DMS 273 (cell line): ENCODE measurements at regions not wholly inside any gene's neighbourhood (a gene's known extent, or its start where the extent isn't known, plus 50 kb on each side); places are given as distances from the start of the nearest gene placed in this dataset.
A peak's percentile ranks its signal among the peaks of the same experiment; 100 is the strongest.
"Not testable (repeated sequence)": the region's sequence is repeated elsewhere in the genome, so short reads cannot be mapped to it uniquely, and the experiment has no call there.

Source experiments
- DNase-seq: peaks from one replicate; lab custom pipeline; 2025; ENCODE audit not compliant: unreplicated experiment; lab: John Stamatoyannopoulos, UW

DNA sequence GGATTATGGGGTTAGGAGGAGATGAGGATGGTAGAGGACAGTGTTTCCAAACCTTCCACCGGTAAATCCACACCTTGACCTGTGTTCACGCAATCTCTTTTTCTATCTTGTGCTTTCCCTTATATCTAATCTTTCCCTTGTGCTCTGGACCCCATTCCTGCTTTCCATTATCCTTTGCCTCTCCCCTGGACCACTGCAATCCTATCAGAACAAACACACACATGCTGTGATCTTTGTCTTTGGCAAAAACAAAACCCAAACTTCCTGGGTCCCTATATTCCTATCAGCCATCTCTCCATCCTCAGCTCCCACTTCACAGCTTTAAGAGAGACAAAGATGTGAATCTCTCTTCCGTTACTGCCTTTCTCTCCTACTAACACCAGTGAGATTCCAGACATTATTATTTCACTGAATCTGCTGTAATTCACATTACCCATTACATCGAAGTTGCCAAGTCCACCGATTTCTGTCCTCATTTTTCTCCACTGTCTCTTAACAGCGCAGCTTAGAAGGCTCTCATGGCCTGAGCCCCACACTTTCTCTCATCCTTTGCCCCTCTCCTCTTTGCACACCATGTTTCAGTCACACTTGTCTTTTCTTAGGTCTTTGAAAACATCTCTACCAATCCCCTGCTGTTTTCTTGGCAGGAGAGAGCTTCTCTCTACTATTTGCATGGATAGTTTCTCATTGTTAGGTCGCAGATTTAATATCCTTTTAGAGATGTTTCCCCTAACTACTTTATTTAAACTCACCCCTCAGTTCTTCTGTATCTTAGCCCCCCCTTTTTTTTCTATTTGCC lies 230.0 kb upstream of the B3GALT2 start:
- DNase-seq: no peak

DNA sequence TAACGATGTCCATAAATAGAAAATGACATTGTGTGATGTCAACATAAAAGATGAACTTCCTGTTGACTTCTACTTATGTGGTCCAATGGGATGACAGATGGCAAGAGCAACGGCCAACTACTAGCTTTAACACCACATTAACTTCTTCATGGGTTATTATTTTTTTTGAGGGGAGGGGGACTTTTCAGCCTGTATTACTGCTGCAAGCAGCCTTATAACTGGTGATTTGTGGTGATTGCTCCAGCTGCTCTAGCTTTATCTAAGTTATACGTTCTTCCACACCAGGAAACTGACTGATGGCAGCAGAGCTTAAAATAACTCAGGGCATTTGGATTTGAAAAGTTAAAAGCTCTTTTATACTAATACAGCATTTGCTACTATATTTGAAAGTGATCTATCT lies 228.8 kb upstream of the B3GALT2 start:
- DNase-seq: no peak

DNA sequence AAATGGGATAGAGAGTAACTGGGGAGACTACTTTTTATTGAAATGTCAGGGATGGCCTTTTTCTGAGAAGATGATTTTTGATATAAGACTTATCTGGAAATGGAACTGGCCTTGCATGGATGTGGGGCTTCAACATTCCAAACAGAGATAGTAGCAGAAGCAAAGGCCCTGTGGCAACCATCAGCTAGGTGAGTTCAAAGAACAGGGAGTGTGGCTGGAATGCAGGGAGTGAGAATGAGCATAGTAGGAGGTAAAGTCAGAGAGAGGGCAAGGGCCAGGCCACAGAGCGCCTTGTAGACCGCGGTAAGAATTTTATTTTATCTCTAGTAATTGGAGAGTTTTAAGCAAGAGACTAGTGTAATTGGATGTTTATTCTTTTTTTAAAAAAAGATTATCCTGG lies 227.0 kb upstream of the B3GALT2 start:
- no peak for DNase-seq

DNA sequence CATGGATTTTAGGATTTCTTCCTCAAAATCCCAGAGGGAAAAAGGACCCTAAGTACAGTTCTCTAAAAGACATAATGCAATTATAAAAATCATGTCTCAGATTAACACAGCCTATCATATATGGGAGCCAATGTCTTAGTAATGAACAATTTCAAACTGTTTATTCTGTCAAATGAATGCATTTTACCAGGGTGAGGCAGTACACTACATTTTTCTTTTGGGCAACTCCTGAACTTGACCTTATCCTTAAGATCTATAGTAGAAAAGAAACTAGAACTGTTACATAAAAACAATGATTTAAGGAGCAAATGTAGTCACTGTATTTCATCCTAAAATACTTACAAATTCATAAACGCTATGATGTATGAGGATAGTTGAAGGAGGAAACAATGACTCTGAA lies 226.3 kb upstream of the B3GALT2 start:
- no peak for DNase-seq

DNA sequence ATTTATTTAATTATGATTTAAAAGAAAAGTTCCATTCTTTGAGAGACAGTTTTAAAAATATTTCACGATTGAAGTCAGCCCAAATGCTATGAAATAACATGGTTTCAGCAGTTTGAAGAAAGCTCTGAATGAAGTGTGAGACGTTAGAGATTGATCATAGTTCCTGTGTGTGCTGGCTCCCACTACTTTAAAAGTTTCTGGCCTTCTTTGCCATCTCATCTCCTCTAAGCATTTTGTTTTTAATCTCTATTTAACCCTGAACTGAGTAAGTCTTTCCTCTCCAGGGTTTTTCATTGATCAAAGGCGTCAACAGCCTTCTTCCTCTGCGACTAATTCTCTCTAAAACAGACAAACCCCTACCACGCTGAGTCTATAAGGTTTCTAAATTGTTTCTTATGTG lies 225.3 kb upstream of the B3GALT2 start:
- no peak for DNase-seq

DNA sequence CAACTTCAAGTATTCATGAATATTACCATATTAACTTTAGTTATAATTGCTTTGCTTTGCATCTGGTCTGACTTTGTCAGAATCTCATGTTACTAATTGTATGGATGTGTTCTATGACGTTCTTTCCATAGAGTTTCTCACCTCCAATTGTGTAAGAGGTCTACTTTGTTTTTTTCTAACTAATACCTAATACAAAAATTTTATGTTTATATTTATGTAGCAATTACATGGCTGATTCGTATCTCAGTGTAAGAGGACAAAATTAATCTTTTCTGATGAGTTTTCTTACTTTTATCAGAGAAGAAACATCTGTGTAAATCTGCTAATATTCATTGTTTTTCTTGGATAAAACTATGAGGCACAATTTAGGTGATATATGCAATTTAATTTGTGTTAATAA lies 224.8 kb upstream of the B3GALT2 start:
- DNase-seq: no peak

DNA sequence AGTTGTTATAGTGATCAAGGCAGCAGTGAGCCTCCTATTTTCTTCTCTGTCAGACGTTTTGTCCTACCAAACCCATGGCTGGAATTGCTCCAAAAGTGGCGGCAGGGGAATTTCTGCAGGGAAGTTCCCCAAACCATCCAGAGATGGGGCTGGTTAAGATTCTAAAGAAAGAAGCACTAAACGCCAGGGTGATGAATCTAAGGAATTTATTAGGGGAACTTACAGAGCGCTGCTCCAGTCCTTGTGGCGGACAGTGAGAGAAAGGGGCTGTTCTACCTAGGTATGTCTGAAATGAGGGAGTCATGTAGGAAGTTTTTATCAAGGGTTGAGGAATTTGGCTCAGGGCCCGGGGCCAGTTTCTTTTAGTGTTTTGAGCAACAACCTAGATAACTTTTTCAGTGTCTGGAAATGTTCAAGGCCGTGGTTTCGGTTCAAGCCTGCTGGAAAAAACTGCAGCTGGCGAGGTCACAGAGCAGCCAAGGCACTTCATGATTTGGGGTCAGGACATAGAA lies 222.4 kb upstream of the B3GALT2 start:
- DNase-seq: no peak

DNA sequence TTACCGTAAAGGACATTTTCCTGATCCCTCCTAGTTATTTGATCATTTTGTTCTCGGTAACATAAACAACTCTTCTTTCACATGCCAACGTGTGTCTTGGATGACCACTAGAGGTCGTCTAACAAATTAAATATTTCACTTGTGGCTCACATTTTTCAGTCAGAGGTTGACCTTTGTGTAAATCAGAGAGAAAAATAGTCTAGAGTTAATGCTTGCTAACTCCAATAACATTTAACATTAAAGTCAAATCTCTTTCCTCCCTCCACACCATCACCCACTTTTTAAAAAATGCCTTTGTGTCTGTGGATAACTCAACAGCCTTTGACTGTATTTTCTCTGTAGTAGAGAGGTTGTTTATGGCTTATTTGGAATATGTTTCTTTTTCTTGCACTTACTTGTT lies 220.5 kb upstream of the B3GALT2 start:
- peak; percentile 68 for DNase-seq

DNA sequence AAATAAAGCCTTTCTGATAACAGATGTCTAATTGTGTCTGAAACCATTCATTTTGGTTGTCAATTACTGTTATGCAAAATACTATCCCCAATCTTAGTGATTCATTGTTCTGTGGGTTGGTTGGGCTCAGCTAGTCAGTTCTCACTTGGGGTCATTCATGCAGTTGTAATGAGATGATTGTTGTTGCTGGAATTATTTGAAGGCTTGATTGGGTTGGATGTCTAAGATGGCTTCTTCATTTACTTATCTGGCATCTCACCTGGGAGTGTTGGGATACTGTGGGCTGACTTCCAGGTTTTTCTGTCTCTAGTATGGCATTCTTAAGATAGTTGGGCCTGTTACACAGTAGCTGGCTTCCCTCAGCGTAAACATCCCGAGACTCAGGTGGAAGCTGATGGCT lies 217.8 kb upstream of the B3GALT2 start:
- DNase-seq: no peak

DNA sequence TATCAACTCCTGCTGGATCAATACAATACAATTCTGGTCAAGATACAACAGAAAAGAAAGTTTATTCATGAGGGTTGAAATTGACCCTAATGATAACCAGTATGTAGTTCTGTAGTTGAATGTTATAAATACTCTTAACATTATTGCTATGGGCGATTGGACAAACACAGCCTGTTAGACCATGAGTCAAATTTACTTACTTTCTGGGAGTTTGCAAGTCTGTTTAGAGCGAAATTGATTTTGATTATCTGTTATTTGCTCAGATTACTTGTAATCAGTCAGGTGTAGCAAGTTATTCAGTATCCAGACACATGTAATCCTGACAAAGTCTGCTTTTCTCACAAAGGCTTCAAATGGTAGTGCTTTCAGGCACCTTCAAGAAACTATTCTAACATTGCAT lies 216.6 kb upstream of the B3GALT2 start:
- DNase-seq: no peak

DNA sequence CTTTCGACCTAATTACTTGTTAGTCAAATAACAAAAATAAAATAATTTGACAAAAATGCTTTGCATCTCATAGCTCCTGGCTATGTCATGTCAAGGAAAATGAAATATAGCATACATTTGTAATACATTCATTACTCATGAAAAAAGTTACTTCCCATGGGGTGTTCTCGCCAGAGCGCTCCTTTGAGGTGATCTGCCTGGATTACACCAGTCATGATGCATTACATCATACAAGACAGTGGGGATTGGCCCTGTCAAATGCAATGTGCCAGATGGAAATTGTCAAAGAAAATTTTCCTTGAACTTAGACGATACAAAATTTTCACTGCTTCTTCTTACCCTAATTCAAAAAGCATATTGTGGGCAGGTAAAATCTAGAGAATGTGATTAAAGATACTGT lies 215.6 kb upstream of the B3GALT2 start:
- no peak for DNase-seq

DNA sequence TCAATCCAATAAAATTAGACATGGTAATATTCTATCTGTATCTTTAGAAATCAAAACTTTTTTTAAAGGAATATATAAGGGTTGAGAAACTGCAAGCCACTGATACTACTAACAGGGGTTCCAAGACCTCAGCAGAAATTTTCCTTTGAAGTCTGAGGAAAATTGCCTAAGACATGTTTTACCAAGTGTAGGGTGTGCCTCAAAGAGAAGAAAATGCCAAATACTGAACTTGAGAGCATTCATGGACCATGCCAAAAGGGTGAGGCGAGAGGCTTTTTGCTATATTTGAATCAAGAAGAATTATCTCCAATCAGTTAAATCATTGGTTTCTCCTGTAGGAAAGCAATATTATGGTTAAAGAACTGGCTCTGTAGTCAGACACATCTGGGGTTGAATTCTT lies 207.9 kb upstream of the B3GALT2 start:
- no peak for DNase-seq

DNA sequence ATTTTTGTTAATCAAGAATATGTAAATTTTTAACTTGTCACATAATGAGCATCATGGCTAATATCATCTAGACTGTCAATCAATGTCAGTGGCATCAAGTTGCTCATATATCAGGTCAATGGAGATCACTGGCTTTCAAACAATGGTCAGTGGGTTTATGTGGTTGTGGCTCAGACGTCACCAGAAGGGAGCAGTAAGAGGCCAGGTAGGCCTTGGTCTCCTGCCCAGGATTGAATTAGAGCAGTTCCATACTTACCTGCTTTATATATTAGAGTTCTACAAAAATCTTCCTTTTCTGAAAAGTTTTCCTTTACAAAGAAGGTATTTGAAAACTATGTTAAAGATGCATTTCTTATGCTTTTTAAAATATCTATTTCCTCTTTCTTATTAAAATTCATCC lies 206.3 kb upstream of the B3GALT2 start:
- DNase-seq: no peak

DNA sequence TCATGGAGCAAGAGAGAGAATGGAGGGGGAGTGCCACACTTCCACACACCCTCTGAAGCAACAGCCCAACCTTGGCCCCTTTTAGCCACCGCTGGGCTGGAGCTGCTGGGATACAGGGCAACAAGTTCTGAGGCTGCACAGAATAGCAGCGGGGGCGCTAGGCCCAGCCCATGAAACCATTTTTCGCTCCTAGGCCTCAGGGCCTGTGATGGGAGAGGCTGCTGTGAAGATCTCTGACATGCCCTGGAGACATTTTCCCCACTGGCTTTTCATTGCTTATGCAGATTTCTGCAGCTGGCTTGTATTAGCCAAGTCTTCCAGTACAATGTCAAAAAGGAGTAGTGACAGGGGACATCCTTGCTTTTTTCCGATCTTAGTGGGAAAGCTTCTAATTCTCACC lies 202.3 kb upstream of the B3GALT2 start:
- DNase-seq: no peak

DNA sequence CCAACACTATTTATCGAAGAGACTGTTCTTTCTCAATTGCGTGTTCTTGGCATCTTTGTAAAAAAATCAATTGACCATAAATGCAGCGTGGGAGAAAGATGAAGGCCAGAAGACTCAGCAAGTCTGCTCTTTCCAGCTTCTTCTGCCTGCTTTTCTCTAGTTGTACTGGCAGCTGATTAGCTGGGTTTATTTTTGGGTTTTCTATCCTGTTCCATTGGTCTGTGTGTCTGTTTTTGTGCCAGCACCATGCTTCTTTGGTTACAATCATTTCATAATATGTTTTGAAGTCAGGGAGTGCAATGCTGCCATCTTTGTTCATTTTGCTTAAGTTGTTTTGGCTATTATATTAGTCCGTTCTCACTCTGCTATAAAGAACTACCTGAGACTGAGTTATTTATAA lies 201.8 kb upstream of the B3GALT2 start:
- no peak for DNase-seq

DNA sequence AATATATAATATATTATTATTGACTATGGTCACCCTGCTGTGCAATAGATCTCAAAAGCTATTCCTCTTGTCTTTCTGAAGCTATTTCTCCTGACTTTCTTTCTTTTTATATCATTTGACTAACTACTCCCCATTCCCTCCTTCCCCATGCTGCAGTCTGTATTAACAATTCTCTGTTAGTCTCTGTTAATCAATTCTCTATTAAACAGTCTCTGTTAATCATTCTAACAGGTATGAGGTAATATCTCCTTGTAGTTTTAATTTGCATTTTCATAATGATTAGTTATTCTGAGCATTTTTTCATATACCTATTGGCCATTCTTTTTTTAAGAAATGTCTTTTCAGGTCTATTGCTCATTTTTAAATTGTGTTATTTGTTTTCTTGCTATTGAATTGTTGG lies 201.0 kb upstream of the B3GALT2 start:
- DNase-seq: no peak

DNA sequence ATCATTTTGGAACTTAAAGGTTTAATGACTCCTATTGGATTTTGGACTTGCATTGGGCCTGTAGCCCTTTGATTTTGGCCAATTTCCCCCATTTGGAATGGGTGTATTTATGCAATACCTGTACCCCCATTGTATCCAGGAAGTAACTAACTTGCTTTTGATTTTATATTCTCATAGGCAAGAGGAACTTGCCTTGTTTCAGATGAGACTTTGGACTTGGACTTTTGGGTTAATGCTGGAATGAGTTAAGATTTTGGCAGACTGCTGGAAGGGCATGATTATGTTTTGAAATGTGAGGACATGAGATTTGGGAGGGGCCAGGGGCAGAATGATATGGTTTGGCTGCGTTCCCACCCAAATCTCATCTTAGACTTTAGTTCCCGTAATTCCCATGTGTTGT lies 192.0 kb upstream of the B3GALT2 start:
- DNase-seq: not testable (repeated sequence)

DNA sequence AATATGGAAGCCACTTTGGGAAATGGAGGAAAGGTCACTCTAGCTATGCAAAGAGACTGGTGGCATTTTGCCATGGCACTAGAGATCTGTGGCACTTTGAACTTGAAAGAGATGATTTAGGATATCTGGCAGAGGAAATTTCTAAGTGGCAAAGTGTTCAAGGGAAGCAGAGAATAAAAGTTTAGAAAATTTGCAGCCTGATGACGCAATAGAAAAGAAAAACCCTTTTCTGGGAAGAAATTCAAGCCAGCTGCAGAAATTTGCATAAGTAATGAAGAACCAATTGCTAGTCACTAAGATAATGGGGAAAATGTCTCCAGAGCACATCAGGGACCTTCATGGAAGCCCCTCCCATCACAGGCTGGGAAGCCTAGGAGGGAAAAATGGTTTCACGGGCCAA lies 191.1 kb upstream of the B3GALT2 start:
- no peak for DNase-seq

DNA sequence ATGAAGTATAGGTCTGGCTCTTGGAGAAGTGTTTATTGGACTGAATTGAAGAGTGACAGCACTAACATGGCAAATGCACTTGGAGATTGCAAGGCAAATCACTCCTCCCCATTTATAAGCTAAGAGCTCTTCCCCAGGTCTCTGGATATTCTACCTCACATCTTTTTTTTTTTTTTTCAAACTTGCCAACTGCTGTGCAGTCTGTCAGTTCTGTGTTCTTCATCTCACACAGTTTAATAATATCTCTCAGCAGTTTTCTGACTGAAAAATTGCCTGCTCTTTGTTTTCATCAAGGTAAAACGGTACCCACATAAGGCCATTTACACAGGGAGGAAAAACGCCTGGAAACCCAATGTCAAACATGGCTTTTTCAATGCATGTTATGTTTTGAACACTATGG lies 186.1 kb upstream of the B3GALT2 start:
- no peak for DNase-seq

DNA sequence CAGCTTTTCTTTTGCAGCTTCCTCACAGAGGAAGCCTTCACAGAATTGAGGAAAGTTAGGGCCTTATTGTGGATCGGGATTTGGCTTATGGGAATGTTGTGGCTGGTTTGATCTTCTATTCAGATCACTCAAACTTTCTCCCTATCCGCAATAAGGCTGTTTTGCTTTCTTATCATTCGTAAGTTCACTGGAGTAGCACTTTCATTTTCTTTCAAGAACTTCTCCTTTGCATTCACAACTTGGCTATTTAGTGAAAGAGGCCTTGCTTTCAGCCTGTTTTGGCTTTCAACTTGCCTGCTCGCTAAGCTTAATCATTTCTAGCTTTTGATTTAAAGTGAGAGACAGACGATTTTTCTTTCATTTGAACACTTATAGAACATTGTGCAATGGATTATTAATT lies 181.9 kb upstream of the B3GALT2 start:
- DNase-seq: no peak

DNA sequence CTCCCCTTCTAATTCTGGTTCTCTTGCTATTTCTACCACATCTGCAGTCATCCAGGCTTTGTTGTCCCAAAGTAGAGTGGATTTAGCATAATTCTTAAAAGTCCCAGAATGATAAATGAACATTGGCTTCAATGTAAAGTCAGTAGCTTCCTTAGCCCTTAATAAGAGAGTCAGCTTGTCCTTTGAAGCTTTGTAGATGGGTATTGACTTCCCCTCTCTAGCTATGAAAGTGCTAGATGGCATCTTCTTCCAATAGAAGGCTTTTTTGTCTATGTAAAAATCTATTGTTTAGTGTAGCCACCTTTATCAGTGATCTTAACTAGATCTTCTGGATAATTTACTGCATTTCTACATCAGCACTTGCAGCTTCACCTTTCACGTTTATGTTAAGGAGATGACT lies 181.4 kb upstream of the B3GALT2 start:
- no peak for DNase-seq

DNA sequence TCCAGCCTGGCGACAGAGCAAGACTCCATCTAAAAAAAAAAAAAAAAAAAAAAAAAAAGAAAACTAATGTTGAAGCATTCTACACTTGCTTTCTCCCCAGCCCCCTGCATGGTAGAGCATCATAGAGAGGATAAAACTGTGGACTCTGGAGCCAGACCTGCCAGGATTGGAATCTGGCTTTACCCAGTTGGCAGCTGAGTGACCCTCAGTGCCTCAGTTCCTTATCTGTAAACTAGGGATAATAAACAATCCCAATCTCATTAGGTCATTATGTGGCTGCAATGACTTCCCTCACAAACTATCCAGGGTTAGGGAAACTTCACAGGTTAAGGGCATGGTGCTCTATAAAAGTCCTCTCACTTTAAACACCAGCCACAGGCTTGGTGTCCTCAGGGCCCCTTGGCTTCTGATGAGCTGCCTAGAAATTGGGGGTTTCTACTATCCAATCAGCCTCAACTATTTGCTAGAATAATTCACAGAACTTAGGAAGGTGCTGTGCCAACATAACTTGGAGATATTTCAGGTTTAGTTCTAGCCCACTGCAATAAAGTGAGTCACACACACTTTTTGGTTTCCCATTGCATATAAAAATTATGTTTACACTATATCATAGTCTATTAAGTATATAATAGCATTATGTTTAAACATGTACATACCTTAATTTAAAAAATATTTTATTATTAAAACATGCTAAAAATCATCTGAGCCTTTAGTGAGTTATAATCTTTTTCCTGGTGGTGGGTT lies 180.5 kb upstream of the B3GALT2 start:
- DNase-seq: no peak

DNA sequence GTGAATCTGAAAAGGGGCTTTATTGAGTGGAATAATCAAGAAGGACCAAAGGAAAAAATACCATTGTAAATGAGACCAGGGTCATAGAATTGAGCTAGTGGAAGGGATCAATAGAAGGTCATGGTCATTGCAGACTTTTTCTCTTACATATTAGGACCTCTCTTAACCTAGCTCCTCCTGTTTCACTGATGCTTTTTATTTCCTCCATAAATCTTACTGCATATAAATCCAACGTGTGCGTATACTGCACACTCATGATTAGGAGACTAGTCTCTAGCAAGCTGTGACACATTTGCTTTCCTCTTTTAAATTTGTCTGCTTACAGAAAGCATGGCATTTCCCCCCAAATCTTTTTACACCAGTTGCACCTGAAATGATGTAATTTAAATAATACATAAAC lies 179.6 kb upstream of the B3GALT2 start:
- no peak for DNase-seq
